DMS79 (cell line): ENCODE measurements at regions not wholly inside any gene's neighbourhood (a gene's known extent, or its start where the extent isn't known, plus 50 kb on each side); places are given as distances from the start of the nearest gene placed in this dataset.

Experiments
- DNase-seq: peaks from one replicate; lab custom pipeline; 2025; lab: John Stamatoyannopoulos, UW

GRCh38 chr2:120674246-120675170 lies 61.2 kb upstream of the GLI2 start:
- DNase-seq, result no peak

GRCh38 chr2:120675460-120676130 lies 60.1 kb upstream of the GLI2 start:
- no peak for DNase-seq

GRCh38 chr2:120677221-120677620 lies 58.4 kb upstream of the GLI2 start:
- DNase-seq, result no peak

GRCh38 chr2:120677696-120678247 lies 57.9 kb upstream of the GLI2 start:
- DNase-seq, result no peak

- DNase-seq, result no peak
Measured at GRCh38 chr2:120678251-120678650, 57.4 kb upstream of the GLI2 start.

- DNase-seq, result no peak
Measured at GRCh38 chr2:120678926-120679325, 56.7 kb upstream of the GLI2 start.

- DNase-seq, result no peak
Measured at GRCh38 chr2:120679526-120679925, 56.1 kb upstream of the GLI2 start.

- DNase-seq, result peak; percentile 58
Measured at GRCh38 chr2:120680136-120680761, 55.4 kb upstream of the GLI2 start.

GRCh38 chr2:120681181-120681580 lies 54.5 kb upstream of the GLI2 start:
- no peak for DNase-seq

GRCh38 chr2:120681696-120682288 lies 53.9 kb upstream of the GLI2 start:
- DNase-seq, result no peak

GRCh38 chr2:120682654-120683053 lies 53.0 kb upstream of the GLI2 start:
- DNase-seq, result no peak

- no peak for DNase-seq
Measured at GRCh38 chr2:120683081-120683480, 52.6 kb upstream of the GLI2 start.

- no peak for DNase-seq
Measured at GRCh38 chr2:120683701-120684100, 52.0 kb upstream of the GLI2 start.

GRCh38 chr2:120684289-120685065 lies 51.2 kb upstream of the GLI2 start:
- DNase-seq, result no peak

- DNase-seq, result no peak
Measured at GRCh38 chr2:120685066-120685973, 50.3 kb upstream of the GLI2 start.
